Hematopoietic multipotent progenitor cell (in vitro differentiated cells): ENCODE measurements at regions not wholly inside any gene's neighbourhood (a gene's known extent, or its start where the extent isn't known, plus 50 kb on each side); places are given as distances from the start of the nearest gene placed in this dataset.

Source experiments
- DNase-seq, 3 donors: peaks; one replicate each; pipeline ENCODE4 v3.0.0-alpha.2; 2011 to 2015; ENCODE audit warnings: low read depth in 2 of 3, low spot score in 2 of 3

- peak in 1 of 3 donors; percentile 25 for DNase-seq
Measured at GRCh38 chr4:138894709-138895108, 120.9 kb upstream of the NOCT start.

GRCh38 chr4:138894011-138894410 is 121.6 kb upstream of the NOCT start:
- no peak for DNase-seq

GRCh38 chr4:138892483-138893407 is 122.8 kb upstream of the NOCT start:
- no peak for DNase-seq

GRCh38 chr4:138891631-138892031 is 124.0 kb upstream of the NOCT start:
- no peak for DNase-seq

DNA sequence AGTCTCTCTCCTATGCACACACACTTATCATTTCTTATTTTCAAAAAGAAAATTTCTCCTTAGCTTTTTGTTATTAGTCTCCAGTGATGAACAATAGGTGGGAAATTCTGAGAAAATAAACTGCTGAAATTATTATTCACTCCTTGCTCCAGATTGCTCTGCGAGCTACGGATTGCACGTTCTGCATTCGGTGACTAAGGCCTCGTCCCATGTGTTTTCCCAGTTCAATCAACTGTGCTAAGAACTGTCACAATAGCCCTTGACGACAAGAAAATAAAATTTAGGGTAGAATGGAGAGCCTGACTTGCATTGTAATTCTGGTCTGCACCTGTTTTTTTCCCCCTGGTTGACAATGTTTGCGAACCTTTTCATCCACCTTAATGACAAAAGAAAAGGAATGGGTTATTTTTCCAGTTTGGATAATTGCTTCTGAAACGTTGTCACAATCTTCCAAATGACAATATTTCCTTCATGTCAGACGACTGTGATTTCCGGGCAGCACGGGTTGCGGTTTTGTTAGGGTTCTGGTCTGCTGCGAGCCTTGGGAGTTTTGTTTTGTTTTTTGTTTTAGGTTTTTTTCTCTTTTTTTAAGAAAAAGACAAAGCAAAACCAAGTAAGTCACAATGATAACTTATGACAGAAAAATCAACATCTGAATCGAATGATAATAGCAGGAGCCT is 124.5 kb upstream of the NOCT start:
- DNase-seq: no peak

GRCh38 chr4:138889216-138889615 is 126.4 kb upstream of the NOCT start:
- DNase-seq: no peak

DNA sequence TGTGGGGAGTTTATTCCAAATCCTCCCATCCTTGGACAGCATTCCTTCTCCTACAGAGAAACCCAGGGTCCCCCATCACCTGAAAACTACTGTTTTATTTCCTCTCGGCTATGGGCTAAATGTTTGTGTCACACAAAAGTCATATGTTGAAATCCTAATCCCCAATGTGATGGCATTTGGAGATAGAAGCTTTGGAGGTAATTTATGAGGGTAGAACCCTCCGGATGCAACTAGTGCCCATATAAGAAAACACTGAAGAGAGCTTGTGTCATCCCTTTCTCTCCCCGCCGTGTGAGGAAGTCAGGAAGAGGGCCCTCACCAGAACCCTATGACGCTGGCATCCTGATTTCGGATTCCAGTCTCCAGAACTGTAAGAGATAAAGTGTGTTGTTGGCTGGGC is 127.8 kb upstream of the NOCT start:
- no peak for DNase-seq

DNA sequence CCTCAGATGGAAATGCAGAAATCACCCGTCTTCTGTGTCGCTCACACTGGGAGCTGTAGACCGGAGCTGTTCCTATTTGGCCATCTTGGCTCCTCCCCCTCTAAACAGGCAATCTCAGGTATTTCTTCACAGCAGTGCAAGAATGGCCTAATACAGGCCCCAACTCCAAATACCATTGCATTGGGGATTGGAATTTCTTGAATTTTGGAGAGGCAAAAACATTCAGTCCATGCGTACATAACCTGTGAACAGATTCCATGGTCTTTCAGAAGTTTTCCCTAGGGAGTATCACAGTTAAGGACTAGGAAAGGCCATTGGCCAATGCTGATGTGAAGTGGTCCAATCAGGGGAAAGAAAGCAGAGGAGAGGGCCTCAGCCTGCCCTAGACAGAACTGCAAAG is 128.2 kb upstream of the NOCT start:
- no peak for DNase-seq

GRCh38 chr4:138879757-138880156 is 135.8 kb upstream of the NOCT start:
- DNase-seq: no peak

DNA sequence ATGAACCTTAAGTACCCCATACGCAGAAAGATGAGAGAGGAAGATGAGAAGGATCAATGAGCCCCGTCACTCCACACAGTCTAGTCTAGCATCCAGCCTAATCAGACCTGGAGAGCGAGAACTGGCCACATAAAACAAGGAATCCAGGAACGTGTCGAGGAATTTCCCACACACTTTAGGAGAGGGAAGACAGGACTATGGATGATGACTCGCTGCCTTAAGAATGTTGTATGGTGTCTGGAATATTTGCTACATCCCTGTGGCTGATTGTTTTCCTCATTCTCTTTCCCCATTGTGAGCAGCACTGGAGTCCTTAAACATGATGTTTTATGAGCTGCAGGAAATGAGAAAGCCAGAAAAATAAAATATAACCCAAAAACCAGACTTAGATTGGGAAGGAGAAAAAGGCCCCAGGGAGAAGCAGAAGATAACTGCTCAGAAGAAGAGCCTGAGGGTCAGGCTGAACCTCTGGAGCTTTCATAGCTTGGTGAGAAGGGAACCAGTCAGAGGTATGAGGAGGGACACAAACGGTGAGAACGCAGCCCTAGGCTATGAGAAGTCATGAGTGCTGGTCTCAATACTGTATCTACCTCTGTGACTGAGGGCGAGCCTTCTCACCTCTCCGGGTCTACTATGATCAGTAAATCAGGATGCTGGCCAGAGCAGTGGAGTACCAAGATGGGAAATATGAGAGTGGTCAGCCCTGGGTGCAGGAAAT is 139.5 kb upstream of the NOCT start:
- no peak for DNase-seq

- DNase-seq: no peak
Measured at GRCh38 chr4:138871555-138871875, 144.1 kb upstream of the NOCT start.

- DNase-seq: peak; percentile 6 to 78 (median 47)
Measured at GRCh38 chr4:138870737-138871554, 144.6 kb upstream of the NOCT start.

DNA sequence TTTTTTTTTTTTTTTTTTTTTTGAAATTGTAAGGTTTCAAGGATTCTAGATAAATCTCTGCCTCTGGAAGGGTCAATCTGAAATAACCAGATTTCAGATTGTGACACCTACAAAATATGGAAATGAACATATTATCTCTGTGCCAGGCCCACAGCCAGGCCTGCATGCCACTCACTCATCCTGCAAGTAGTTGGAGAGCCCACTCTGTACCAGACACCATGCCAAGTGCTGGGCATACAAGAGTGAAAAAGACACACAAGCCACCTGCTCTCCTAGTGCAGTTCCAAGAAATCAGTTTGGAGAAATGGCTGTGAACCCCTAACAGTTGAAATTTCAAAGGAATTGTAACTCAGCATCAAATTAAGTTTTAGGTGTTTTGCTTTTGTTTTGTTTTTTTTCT is 145.9 kb upstream of the NOCT start:
- no peak for DNase-seq

DNA sequence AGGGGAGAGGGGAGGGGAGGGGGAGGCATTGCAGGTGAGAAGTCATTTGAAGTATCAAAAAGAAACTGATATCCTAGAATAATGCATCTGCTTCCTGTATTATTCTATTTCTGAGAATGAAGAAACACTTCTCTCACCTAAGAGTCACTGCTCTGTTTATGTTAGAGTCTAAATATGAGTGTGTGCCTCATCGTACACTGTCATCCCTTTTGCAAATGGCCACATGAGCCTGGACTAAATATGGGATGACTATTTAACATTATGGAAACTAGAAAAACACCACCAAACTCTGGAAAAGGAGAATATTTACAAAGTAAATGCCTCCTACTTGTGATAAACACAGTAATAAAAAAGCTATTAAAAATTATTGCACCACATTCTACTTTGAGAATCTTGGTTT is 146.4 kb upstream of the NOCT start:
- DNase-seq: no peak

DNA sequence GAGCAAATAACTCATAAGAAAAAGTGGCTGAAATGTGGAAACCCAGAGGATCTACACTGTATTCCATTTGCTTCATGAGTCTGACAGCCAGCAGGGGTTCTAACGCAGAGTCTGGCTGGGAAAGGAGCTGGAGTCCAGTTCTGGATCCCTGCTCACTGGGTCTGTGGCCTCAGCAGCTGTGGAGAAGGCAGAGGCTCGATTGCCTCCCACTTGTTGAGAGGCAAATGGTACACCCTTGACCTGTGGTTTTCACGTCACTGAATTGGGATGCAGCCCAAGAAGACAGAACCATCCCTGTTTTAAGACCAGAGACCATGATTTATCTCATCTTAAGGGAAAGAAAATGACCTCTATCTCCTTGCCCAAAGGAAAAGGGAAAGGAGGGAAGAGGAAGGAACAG is 147.0 kb upstream of the NOCT start:
- DNase-seq: no peak

DNA sequence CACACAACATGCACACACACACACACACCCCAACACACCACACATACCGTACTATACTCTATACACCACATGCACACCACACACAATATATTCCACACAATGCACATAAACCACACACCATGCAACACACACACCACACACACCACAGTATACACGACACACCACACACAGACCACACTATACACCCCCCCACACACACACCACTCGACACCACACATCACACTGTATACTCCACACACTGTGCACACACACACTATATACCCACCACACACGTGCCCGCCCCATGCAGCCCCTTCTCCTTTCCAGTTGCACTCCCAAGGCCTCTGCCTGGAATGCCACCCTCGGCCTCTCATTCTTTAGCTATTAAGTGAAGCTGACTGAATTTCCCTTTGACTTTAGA is 148.2 kb upstream of the NOCT start:
- no peak for DNase-seq

DNA sequence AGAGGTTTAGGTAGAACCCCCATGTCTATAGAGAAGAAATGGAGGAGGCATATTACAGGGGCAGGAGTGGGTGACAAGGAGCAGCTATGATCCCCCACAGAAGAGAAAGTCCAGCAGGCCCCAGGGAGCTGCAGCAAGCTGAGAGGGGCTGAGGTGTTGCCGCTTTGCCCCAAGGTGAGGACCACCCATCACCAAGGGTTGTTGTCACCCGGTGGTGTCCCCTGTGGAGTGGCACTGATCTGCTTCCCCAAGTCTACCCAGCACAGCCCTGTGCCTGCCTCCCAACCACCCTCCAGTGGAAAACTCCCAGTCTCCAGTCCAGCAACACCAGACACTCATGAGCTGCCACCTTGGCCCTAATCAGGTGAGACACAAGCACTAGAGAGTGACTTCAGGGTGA is 149.3 kb upstream of the NOCT start:
- DNase-seq: no peak

DNA sequence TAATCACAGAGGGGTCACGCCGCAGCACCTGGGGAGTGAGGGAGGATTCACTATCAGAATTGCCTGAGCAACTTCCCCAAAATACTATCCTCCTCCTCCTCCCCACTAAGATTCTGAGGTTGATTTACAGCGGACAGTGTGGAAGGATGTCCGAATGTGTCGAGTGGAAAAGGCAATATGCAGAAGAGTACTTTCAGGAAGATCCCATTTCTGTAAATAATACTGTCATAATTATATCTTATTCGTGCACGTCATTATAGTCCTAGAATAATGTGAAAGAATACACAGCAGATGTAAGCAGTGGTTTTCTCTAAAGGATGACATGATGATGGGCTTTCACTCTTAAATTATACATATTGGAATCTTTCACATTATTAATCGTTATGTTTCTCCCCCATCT is 149.8 kb upstream of the NOCT start:
- no peak for DNase-seq

GRCh38 chr4:138864961-138865720 is 150.4 kb upstream of the NOCT start:
- peak in 1 of 3 donors; percentile 49 for DNase-seq

GRCh38 chr4:138863160-138863559 is 152.4 kb upstream of the NOCT start:
- DNase-seq: no peak
